KMS-11 (cell line): ENCODE measurements at regions not wholly inside any gene's neighbourhood (a gene's known extent, or its start where the extent isn't known, plus 50 kb on each side); places are given as distances from the start of the nearest gene placed in this dataset.

Experiments used
- H2AFZ ChIP-seq: fragments of 200-600 bp; sonication (generic); 2 replicates; pipeline ENCODE4 v1.6.1; 2016; ENCODE audit warnings: antibody characterized with exemption, mixed run types, low read depth
- H3K27ac ChIP-seq: fragments of 200-600 bp; sonication (generic); 2 replicates; pipeline ENCODE4 v1.6.1; 2016; ENCODE audit warnings: mild to moderate bottlenecking, mixed run types
- H3K27me3 ChIP-seq: fragments of 200-600 bp; sonication (generic); 2 replicates; pipeline ENCODE4 v1.6.1; 2017; ENCODE audit warnings: mild to moderate bottlenecking, low read depth, mixed run types, moderate library complexity; ENCODE audit not compliant: insufficient read depth
- H3K36me3 ChIP-seq: fragments of 200-600 bp; sonication (generic); 2 replicates; pipeline ENCODE4 v1.6.1; 2017; ENCODE audit warnings: mild to moderate bottlenecking, mixed run types; ENCODE audit not compliant: insufficient read depth
- H3K4me1 ChIP-seq: fragments of 200-600 bp; sonication (generic); 2 replicates; pipeline ENCODE4 v1.6.1; 2016; ENCODE audit warnings: mild to moderate bottlenecking, low read depth, mixed run types; ENCODE audit not compliant: poor library complexity, severe bottlenecking
- H3K4me2 ChIP-seq: fragments of 200-600 bp; sonication (generic); 2 replicates; pipeline ENCODE4 v1.7.0; 2016; ENCODE audit warnings: mild to moderate bottlenecking, mixed run types
- H3K4me3 ChIP-seq: fragments of 200-600 bp; sonication (generic); IDR thresholded peaks from 2 replicates; pipeline ENCODE4 v1.6.1; 2017; ENCODE audit warnings: low read depth, low read length, mixed read lengths; ENCODE audit not compliant: insufficient read depth
- H3K79me2 ChIP-seq: fragments of 200-600 bp; sonication (generic); 2 replicates; pipeline ENCODE4 v1.6.1; 2016; ENCODE audit warnings: low read depth, mixed run types; ENCODE audit not compliant: insufficient read depth
- H3K9ac ChIP-seq: fragments of 200-600 bp; sonication (generic); 2 replicates; pipeline ENCODE4 v1.6.1; 2016; ENCODE audit warnings: mild to moderate bottlenecking, mixed run types
- H4K20me1 ChIP-seq: fragments of 200-600 bp; sonication (generic); 2 replicates; pipeline ENCODE4 v1.6.1; 2016; ENCODE audit warnings: mild to moderate bottlenecking, mixed run types; ENCODE audit not compliant: insufficient read depth
- TF ChIP-seq, protein P1 (sequence below): fragments of 200-600 bp; sonication (generic); conservative IDR thresholded peaks from 2 replicates; pipeline ENCODE4 v1.6.1; 2017; ENCODE audit warnings: low read depth, mild to moderate bottlenecking, antibody characterized with exemption, low read length, moderate library complexity, mixed read lengths

DNA sequence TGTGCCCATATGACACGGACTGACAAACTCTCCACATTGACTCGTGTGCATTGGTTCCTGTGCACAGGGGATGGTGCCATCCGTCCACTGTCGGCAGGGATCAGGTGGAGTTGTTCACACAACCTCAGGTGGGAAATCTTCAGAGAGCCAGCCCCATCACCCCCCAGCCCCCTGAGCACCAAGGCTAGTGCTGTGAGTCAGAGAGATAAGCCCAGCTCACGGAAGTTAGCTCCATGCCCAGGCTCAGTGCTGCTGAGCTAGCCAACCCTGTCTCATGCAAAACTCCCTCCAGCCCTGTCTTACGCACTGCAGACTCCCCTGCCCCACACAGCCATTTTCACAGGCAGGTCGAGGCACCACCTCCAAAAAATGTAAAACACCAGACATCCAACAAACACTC is 139.0 kb upstream of the NGF start:
- H3K36me3 ChIP-seq, result no peaks in the 10 kb centered on the region
- H3K27me3 ChIP-seq, result no peaks in the 10 kb centered on the region
- no peak overlapping the region for H3K27ac ChIP-seq
- no peak overlapping the region for H3K4me3 ChIP-seq
- TF ChIP-seq, protein P1, sequence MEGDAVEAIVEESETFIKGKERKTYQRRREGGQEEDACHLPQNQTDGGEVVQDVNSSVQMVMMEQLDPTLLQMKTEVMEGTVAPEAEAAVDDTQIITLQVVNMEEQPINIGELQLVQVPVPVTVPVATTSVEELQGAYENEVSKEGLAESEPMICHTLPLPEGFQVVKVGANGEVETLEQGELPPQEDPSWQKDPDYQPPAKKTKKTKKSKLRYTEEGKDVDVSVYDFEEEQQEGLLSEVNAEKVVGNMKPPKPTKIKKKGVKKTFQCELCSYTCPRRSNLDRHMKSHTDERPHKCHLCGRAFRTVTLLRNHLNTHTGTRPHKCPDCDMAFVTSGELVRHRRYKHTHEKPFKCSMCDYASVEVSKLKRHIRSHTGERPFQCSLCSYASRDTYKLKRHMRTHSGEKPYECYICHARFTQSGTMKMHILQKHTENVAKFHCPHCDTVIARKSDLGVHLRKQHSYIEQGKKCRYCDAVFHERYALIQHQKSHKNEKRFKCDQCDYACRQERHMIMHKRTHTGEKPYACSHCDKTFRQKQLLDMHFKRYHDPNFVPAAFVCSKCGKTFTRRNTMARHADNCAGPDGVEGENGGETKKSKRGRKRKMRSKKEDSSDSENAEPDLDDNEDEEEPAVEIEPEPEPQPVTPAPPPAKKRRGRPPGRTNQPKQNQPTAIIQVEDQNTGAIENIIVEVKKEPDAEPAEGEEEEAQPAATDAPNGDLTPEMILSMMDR, result no peak
- H3K4me2 ChIP-seq, result no peak overlapping the region
- no peaks in the 10 kb centered on the region for H4K20me1 ChIP-seq
- H3K4me1 ChIP-seq, result no peaks in the 10 kb centered on the region
- no peak overlapping the region for H2AFZ ChIP-seq
- no peaks in the 10 kb centered on the region for H3K79me2 ChIP-seq
- H3K9ac ChIP-seq, result no peak overlapping the region

DNA sequence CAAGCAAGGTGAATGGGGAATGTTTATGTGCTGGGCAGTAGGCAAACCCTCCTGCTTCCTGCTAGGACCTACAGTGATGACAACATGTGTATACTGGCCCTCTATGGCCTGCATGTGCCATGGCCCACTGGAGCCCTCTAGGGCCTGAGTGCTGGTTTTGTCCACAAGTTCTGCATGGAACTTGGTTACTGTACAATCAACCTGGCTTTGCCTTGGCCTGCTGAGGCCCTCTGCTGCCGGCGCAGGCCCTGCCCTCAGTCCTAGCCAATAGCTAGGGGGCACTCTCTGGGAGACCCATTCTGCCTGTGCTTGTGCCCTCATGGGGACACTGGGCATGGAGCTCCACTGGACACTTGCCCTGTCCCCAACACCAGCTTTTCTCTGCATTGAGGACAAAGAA is 138.6 kb upstream of the NGF start:
- no peak overlapping the region for H3K9ac ChIP-seq
- no peak overlapping the region for H2AFZ ChIP-seq
- TF ChIP-seq, protein P1, result no peak
- H3K4me2 ChIP-seq, result no peak overlapping the region
- H3K4me3 ChIP-seq, result no peak overlapping the region
- H3K79me2 ChIP-seq, result no peaks in the 10 kb centered on the region
- H4K20me1 ChIP-seq, result no peaks in the 10 kb centered on the region
- H3K36me3 ChIP-seq, result no peaks in the 10 kb centered on the region
- H3K27ac ChIP-seq, result no peak overlapping the region
- H3K4me1 ChIP-seq, result no peaks in the 10 kb centered on the region
- H3K27me3 ChIP-seq, result no peaks in the 10 kb centered on the region

DNA sequence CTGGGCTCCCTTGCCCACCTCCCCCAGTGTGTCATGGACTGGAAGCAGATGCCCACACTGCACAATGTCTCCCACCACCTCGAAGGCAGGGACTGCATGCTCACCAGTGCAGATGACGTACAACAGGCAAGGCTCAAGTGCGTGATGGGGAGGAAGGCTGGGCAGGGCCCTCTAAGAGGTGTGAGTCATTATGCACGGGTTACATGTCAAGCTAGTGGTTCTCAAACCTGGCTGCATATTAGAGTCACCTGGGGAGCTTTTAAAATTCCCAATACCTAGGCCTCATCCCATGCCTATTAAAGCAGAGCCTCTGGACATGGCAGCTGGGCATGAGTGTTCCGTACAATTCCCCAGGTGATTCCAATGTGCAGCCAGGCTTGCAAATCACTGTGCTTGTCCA is 137.9 kb upstream of the NGF start:
- Histone ChIP-seq H4K20me1 (no peaks in the 10 kb centered on the region), H3K79me2 (no peaks in the 10 kb centered on the region), H3K27ac (no peak overlapping the region), H3K9ac (no peak overlapping the region), H3K4me2 (no peak overlapping the region), H3K36me3 (no peaks in the 10 kb centered on the region), H3K4me1 (no peaks in the 10 kb centered on the region), H2AFZ (no peak overlapping the region), H3K27me3 (no peaks in the 10 kb centered on the region), H3K4me3 (no peak overlapping the region)
- TF ChIP-seq, protein P1, result no peak

DNA sequence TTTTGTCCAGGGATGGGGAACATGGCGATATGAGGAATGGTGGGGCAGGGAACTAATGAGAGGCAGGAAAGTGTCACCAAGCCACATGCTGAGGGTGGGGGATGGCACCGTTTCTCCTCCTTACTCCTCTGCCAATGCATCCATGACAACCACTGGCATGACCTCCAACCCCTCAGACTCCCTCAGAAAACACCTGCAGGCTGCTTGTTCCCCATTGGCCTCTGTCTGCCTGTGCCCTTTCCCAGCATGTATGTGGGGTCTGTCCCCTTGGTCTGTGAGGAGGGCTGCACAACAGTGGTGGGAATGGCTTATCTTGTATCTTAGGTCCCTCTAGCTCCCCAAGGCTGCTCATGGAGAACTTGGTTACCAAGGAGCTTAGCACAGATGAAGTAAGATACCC is 137.2 kb upstream of the NGF start:
- Histone ChIP-seq H3K27ac (no peak overlapping the region), H3K4me2 (no peak overlapping the region), H3K36me3 (no peaks in the 10 kb centered on the region), H3K79me2 (no peaks in the 10 kb centered on the region), H2AFZ (no peak overlapping the region), H3K4me3 (no peak overlapping the region), H3K4me1 (no peaks in the 10 kb centered on the region), H4K20me1 (no peaks in the 10 kb centered on the region), H3K9ac (no peak overlapping the region), H3K27me3 (no peaks in the 10 kb centered on the region)
- TF ChIP-seq, protein P1, result no peak
